ENCODE measurements at regions not wholly inside any gene's neighbourhood (a gene's known extent, or its start where the extent isn't known, plus 50 kb on each side); places are given as distances from the start of the nearest gene placed in this dataset.

DNA sequence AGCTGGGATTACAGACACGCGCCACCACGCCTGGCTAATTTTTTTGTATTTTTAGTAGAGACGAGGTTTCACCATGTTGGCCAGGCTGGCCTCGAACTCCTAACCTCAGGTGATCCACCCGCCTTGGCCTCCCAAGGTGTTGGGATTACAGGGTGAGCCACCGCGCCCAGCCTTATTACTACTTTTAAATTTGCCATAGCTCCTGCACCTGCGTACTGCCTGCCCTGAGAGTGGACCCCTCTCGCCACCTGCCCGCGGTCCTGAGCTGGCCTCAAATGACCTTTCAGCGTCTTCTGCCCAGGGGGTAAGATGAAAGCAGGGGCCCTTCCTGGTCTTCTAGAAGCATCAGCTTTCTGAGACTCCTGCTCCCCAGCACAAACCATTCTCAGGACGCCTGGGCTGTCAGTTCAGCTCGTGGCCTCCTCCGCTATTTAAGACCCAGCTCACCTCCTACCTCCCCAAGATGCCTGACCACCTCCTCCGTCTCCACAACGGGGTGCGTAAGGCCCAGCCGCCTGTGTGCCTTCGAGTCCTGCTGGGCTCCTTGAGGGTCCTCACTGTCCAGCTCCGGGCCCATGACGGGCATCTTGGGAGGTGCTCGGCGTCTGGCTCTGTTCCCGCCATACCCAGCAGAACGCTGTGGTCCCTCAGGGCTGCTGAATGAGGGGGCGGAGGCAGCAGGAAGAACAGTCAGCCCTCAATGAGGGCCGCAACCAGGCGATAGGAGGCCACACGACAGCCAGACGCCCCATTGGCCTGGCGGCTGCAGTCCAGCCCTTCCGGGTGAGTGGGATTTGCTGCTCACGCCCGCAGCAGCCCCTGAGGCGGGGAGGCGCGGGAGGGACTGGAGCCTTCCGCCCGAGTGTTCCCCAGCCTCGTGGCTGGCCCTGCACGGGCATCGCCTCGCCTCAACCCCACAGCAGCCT, 266.6 kb downstream of the TFCP2L1 start:
- no peak for DNase-seq (ENCODE audit: low read depth in 2 of 2)

DNA sequence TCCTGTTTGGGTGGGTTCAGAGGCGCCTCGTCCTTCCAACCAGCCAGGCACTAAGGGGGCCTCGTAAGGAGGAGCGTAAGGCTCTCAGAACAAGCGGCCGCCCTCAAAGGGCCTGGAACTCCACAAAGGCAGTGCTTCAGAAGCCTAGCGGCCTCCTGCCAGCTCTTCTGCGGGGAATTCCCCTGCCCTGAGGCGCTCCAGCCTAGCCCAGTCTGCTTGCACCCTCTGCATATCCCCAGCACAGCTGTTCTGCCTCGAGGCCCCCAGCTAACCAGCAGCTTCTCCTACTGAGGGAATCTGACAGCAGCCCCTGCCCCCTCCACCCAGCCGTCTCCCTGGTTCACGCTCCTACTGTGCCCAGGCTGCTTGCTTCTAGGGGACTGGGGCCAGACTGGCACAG, 265.9 kb downstream of the TFCP2L1 start:
- DNase-seq (ENCODE audit: low read depth in 2 of 2), result no peak

DNA sequence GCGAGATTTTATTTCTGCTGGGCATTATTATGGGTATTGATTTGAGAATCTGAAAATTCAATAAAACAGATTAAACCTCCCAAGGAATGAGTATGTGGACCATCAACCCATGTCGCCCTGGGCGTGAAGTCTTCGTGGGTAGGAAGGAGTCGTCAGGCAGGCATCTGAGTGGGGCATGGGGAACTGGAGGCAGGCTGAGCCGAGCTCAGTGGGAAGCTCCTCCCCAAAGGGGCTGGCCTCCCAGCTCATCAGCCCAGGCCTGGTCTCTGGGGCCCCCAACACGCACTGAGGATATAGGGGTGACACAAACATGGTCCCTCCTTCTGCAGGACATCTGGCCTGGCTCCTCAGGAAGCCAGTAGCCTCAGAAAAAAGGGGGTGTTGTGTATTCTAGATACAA, 265.2 kb downstream of the TFCP2L1 start:
- DNase-seq (ENCODE audit: low read depth in 2 of 2), result no peak

DNA sequence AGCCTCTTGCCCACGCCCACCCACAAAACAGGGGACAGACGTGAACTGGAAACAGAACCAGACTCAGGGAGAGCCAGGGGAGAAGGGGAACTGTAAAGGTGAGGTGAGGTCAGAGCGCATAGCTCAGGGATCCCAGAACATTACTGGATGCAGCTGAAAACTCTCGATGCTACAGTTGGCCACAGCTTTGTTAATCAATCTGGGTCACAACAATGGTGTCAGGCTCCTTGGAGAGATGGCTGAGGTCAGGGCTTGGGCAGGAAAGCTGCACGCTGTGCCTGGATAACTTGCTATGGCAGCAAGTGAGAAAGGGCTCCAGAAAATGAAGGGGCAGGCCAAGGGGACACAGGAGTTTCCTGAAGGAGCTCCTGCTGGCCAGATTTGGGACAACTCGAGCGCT, 263.3 kb downstream of the TFCP2L1 start:
- DNase-seq (ENCODE audit: low read depth in 2 of 2), result no peak

DNA sequence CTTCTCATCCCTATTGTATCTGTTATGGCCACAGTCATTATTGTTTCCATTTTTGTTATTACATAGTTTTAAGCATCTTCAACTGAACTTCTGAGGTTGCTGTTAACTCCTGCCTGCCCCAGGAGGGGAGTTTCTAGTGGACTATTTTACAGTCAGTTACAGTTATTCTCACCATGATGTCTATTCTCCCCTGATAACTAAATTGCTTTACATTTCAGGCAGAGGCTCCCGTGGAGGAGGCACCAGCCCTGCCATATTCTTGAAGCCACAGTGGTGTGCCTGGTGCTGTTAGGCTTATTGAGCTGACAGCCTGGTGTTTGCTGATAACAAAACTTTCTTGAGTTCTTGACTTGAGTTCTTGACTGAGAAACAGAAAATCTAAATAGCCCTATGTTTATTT, 256.4 kb downstream of the TFCP2L1 start:
- no peak for DNase-seq (ENCODE audit: low read depth in 2 of 2)

DNA sequence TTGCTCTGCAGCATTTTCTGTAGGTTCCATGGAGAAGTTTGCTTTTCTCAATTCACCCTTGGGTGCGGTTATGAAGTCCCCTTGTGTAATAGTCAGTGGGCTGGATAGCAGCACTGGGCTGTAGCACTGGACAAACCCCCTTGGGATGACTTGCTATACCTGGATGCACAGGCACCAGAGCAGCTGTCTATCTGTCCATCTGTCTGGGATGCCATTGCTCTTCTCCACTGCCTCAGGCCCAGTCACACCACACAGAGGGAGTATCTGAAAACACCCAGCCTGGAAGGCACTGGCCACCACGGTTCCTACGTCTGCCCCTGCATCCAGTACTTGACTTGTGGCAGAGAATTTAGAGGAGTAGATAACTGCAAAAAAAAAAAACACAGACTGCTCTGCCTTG, 254.5 kb downstream of the TFCP2L1 start:
- no peak for DNase-seq (ENCODE audit: low read depth in 2 of 2)

DNA sequence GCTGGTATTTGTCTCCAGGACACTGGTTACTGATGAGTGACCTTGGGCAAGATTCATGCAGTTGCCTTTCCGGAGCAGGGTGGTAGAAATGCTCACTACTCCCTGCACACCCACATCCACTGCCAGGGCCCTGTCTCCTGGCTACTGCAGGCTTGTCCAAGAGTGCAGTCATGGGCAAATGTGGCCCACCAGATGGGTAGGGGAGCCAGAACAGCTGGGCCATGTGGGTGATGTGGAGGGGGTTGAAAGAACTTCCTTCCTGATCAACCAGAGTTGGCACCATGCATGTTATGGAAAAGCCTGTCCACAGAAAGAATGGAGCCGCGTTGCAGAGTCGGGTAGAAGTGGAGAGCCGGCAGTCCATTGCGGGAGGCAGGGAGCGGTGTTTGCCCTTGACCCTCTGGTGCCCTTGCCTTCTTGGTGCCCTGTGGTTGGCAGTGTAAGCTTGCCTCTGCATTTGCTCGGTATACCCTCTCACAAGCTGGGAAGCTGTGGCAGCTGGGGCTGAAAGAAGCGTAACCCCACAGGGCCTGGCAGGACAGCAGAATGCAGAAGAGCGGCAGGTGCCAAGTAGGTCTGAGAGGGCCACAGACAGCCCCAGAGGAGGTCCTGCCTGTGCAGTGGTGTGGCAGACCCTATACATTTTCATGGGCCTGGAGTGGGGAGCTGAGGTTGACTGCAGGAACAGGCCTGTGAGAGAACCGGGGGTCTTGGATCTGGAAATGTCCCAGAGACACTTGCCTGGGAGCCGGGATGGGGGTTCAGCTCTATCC, 253.2 kb downstream of the TFCP2L1 start:
- DNase-seq (ENCODE audit: low read depth in 2 of 2), result no peak

DNA sequence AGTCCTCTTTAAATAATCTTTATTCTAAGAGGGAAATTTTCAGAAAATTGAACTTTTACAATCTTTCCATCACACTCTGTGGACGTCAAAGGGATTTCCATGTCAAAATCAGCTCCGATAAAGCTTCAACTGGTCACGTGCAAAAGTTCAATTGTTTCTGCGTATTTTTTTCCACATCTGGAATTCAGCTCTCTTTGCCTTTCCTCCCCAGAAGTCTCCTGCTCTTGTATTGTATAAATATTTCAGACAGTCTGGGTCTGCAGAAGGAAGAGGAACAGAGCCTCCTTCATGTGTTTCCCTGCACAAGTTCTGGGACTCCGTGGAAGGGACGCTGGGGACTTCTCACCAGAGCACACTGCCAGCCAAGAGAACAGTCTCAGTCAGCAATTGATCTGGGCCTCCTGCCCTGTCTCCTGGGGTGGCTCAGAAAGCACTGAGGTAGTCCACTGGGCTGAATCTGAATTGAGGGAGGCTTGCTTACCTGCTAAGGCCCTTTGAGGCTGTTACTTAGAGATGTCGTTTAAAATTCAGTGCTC, 251.5 kb downstream of the TFCP2L1 start:
- no peak for DNase-seq (ENCODE audit: low read depth in 2 of 2)

DNA sequence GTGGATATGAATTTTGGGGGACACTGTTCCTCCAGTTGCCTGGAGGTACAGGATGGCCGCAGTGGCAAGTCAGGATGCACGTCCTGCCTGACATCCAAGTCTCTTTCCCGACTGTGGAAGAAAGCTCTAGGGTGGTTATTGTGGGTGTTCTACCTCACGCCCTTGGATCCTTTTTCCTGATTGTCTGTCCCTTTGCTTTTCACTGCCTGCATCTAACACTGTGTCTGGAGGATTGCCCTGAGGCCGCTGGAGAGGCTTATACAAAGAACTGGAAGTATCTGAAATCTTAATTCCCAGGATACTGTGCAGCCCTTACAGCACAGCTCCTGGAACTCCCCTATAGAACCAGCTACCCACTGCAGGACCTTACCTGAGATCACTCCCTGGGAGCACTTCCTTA, 250.5 kb downstream of the TFCP2L1 start:
- DNase-seq (ENCODE audit: low read depth in 2 of 2), result no peak

DNA sequence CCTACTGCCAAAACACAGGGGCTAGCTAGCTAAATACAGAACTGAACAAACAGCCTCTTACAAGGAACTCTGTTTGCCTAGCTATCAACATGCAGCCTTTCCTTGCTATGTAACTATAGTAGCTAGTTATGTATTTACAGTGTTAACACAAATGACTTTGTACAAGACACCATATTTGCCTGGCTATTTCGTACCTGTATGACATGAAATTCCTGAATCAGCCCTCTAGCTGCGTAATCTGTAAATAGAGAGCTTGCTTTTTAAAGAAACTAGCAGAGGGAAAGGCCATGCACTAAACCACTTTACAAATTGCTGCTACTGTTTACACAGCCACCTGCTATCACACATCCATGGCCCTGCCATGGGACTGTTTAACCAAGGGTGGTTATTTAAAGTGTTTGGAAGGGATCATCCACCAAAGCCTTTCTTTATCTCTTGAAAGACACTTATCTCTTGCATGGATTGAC, 248.7 kb downstream of the TFCP2L1 start:
- no peak for DNase-seq (ENCODE audit: low read depth in 2 of 2)

DNA sequence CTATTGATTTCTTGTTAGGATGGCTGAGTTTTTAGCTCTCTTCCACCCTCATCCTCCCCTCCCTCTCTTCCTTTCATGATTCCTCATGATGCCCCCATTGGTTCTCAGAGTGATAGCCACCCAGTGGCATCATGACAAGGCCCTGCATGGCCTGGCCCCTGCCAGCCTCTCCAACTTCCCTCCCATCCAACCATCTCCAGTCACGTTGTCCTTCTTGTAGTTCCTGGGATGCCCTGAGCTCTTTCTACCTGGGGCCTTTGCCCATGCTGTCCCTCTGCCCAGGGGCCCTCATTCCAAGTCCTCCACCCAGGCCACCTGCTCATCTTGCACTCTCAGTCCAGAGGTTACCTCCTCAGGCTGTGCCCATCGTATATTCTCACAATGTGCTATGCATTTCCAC, 247.5 kb downstream of the TFCP2L1 start:
- DNase-seq (ENCODE audit: low read depth in 2 of 2), result no peak

DNA sequence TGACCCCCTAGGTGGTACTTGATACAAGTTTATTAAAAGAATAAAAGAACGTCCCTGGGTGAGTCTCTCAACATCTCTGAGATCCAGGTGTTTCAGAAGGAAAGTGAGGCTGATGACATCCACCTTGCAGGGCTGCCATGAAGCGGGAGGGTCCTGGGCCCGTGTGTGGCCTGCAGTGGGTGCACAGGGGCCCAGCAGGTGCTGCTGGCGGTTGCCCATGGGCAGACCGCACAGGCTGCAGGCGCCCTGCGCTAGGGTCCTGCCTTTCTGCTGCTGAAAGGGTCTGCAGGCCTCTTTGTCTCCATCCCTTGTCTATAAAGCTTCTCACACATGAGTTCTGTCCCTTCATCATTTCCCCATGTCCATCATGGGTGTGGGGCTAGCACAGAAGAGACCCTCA, 247.0 kb downstream of the TFCP2L1 start:
- no peak for DNase-seq (ENCODE audit: low read depth in 2 of 2)

DNA sequence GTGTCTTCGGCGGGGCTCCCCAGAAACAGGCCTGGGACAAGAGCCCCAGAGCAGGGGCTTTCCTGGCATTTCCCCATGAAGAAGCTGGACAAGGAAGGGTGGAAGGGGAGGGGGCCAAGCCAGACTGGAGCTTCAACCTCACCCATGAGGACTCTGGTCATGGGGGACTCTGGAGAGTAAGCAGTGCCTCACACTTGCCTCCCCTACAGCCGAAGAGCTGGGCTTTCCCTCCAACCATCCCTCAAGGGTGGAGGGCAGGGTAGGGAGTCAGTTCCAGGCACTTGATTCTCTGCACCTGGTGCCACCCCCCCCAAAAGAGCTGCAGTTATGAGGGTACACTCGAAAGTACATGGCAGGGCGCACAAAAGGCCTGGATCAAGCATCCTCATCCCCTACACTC, 246.6 kb downstream of the TFCP2L1 start:
- DNase-seq (ENCODE audit: low read depth in 2 of 2), result no peak

DNA sequence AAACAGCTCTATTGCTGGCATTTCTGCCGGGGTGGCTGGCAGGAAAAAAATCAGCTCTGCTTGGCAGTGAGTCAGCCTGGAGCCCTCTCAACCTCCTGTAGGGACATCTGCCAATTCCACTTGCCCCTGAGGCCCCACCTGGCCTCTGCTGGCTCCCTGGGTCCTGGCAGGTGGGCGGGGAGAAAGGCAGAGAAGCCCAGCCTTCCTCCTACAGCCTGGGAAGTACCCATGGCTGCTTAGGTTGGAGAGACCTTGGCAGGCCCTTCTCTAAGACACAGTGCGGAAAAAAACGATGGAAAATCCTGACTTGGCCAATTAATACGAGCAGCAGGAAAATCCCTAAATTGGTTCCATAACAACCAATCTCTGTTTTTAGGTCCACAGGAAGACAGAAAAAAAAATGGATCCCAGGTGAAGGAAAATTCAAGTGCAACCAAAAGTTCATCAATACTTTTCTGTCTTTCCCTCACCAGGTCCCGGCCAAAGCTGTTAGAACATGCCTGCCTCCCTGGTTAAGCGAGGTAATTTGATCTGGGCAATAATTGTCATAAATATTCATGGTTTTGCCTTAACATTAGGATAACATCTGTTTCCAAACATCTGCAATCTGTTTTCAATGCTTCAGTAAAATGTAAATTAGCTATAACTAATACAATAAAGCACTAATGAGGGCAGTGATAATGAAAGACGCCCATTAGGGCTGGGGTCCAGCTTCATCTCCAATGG, 245.9 kb downstream of the TFCP2L1 start:
- DNase-seq (ENCODE audit: low read depth in 2 of 2), result no peak

DNA sequence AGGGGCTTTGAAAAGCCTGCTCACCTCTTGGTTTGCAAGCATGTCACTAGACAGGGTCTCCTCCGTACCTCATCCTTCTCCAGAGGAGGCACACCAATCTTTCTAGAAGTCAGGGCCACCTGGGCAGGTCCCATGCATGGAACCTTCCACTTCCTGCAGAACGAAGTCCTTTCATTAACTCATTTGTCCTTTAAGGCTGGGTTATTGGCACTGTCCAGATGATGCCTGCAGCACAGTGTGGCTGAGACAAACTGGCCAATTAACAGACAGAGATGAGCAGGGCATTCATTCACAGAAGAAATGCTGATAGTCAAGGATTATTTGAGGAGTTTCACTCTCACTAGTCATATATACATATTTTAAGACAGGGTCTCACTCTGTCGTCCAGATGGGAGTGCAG, 245.3 kb downstream of the TFCP2L1 start:
- DNase-seq (ENCODE audit: low read depth in 2 of 2), result no peak

DNA sequence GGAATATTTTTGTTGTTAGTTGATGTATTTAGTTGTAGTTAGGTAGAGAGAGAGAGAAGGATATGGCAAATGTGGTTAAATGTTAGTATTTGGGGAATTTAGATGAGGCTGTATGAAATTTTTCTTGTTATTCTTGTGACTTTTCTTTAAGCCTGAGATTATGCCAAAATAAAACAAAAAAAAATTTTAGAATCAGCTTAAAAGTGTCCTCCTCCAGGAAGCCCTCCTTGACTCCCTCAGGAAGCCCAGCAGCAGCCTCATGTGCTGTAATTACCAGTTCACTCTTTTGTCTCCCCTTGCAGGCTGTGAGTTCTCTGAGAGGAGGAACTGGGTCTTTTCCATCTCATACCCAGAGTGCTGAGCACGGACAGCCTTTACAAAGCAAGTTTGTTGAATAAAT, 243.5 kb downstream of the TFCP2L1 start:
- DNase-seq (ENCODE audit: low read depth in 2 of 2), result no peak

DNA sequence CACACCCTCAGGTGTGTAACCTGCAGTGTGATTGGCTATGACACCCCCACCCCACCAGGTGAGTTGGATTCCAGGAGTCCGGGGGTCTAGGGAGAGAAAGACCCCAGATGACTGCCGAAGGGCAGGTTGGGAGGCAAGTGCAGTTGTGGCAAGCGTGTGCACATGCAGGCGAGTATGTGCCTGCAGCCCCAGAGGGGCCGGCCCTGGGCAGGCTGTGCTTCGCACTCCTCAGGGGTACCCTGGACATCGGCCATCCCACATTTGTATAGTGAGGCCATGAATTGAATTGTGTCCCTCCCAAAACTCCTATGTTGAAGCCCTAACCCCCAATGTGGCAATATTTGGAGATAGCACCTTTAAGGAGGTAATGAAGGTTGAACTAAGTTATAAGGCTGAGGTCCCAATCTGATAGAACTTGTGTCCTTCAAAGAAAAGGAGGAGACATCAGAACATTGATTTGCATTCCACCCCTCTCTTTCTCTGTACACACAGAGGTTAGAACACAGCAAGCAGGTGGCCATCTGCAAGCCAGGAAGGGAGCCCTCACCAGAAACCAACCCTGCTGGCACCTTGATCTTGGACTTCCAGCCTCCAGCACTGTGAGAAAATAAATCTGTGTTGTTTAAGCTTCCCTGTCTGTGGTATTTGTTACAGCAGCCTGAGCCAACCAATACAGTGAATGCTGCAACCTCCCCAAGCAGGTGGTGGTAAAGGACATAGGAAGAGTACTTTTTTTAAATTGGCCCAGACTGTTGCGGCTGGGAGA, 241.8 kb downstream of the TFCP2L1 start:
- no peak for DNase-seq (ENCODE audit: low read depth in 2 of 2)

DNA sequence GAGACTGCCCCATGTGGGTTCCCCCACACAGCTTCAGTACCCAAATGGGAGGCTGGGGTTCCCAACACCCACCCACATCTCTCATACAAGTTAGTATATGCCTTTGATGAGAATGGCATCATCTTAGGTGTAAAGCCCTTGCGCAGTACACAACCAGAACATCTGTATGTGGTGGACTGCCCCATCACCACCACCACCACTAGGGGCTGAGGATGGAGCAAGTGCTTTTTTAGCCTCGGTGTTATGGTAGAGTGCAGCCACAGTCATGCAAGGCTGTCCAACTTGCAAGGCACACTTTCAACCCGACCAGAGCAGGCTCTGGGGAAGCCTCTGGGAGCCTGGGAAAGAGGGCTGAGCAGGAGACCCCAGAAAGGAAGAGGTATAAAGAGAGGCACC, 241.2 kb downstream of the TFCP2L1 start:
- no peak for DNase-seq (ENCODE audit: low read depth in 2 of 2)

DNA sequence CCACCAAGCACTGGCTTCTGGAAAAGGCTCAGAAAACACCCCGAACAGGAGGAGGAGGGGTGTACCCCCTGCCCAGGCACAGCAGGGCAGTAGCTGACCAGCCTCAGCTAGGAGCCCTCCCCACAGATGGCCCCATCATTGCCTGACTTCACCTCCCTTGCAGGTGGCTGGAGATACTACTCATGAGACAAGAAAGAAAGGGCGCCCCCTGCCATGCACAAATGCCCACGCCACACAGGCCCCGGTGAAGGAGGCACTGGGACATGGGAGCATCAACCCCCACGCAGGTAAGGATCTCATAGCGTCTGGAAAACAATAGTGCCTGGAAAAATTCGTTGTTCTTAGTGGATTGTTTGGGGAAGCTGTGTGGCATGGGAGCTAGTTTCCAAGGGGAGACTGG, 240.6 kb downstream of the TFCP2L1 start:
- no peak for DNase-seq (ENCODE audit: low read depth in 2 of 2)

DNA sequence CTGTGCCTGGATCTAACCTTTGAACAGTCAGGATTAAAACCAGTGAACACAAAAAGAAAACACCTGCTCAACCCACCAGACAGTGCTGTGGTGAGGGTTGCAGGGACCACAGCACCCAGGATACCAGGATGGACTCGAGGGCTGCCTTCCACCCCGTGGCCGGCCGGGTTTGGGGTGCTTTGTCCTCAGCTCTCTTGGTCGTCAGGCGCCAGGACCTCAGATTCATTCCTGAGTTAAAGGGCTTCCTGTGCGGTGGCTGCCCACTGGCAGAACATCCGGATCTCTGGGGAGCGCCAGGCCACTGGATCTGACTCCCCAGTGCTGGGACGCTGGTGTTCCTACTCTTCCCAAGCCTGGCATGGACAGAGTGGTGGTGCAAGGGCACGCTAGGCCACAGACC, 239.8 kb downstream of the TFCP2L1 start:
- no peak for DNase-seq (ENCODE audit: low read depth in 2 of 2)

DNA sequence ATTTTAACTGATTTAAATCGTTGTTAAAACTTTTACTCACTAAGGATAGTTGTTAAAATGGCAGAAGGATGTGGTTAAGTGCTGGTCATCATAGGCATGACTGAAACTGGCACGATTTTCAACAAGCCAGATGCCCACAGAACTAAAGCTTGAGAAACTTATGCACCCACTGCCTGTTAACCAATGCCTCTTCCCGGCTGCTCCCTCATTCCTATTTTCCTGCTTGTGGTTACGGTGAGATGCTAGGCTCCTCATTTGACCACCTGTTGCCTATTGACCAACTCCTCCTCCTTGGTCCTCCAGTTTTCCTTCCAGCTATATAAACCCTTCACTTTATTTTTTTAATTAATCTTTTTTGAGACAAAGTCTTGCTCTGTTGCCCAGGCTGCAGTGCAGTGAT, 238.7 kb downstream of the TFCP2L1 start:
- no peak for DNase-seq (ENCODE audit: low read depth in 2 of 2)
